GM12891 (cell line): ENCODE measurements at regions not wholly inside any gene's neighbourhood (a gene's known extent, or its start where the extent isn't known, plus 50 kb on each side); places are given as distances from the start of the nearest gene placed in this dataset.

Experiments used
- PAX5 ChIP-seq: IDR thresholded peaks from 2 replicates; pipeline ENCODE4 v1.6.1; 2011; ENCODE audit warnings: low read length, moderate library complexity, mild to moderate bottlenecking; ENCODE audit not compliant: insufficient read depth, severe bottlenecking
- POLR2A ChIP-seq: IDR thresholded peaks from 2 replicates; pipeline ENCODE4 v1.6.1; 2011; ENCODE audit warnings: low read depth, low read length, control low read depth
- POLR2AphosphoS5 ChIP-seq: IDR thresholded peaks from 2 replicates; pipeline ENCODE4 v1.6.1; 2011; ENCODE audit warnings: low read depth, low read length, control low read depth
- POU2F2 ChIP-seq: IDR thresholded peaks from 2 replicates; pipeline ENCODE4 v1.6.1; 2011; ENCODE audit warnings: low read depth, mild to moderate bottlenecking, control low read depth, low read length, moderate library complexity
- SPI1 ChIP-seq: IDR thresholded peaks from 2 replicates; pipeline ENCODE4 v1.6.1; 2011; ENCODE audit warnings: low read depth, low read length, control low read depth
- TAF1 ChIP-seq: IDR thresholded peaks from 2 replicates; pipeline ENCODE4 v1.6.1; 2011; ENCODE audit warnings: low read depth, low read length, control low read depth

- TF ChIP-seq POLR2A (no peak), TAF1 (no peak), POLR2AphosphoS5 (no peak), PAX5 (no peak), SPI1 (no peak), POU2F2 (no peak)
Measured at GRCh38 chr9:107888773-107889227, 399.2 kb upstream of the KLF4 start.
